NCI-H1048 (cell line): ENCODE measurements at regions not wholly inside any gene's neighbourhood (a gene's known extent, or its start where the extent isn't known, plus 50 kb on each side); places are given as distances from the start of the nearest gene placed in this dataset.
"Not testable (repeated sequence)": the region's sequence is repeated elsewhere in the genome, so short reads cannot be mapped to it uniquely, and the experiment has no call there.

Source experiments
- DNase-seq: peaks from one replicate; lab custom pipeline; 2025; lab: John Stamatoyannopoulos, UW

- DNase-seq: no peak
Measured at GRCh38 chr6:21710216-21710615, 116.7 kb downstream of the SOX4 start.

GRCh38 chr6:21710908-21711627 is 117.5 kb downstream of the SOX4 start:
- no peak for DNase-seq

GRCh38 chr6:21712213-21712612 is 118.7 kb downstream of the SOX4 start:
- DNase-seq: no peak

- no peak for DNase-seq
Measured at GRCh38 chr6:21713481-21713880, 119.9 kb downstream of the SOX4 start.

- no peak for DNase-seq
Measured at GRCh38 chr6:21715180-21715579, 121.6 kb downstream of the SOX4 start.

DNA sequence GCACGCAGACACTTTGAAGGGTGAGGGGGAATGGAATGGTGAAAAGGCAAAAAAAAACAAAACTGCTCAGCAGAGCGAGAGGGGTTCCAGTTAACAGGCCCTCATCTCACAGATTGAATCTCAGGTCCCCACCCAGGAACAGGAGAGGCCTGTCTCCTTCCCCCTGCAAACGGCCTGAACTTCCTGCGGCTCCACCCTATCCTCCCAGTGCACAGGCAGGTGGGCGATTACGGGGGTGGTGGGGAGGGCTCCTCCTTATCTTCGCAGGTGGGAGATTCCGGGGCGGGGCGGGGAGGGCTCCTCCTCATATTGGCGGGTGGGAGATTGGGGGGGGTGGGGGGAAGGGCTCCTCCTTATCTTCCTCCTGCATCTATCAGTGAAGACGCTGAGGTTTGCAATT is 129.0 kb downstream of the SOX4 start:
- DNase-seq: no peak

DNA sequence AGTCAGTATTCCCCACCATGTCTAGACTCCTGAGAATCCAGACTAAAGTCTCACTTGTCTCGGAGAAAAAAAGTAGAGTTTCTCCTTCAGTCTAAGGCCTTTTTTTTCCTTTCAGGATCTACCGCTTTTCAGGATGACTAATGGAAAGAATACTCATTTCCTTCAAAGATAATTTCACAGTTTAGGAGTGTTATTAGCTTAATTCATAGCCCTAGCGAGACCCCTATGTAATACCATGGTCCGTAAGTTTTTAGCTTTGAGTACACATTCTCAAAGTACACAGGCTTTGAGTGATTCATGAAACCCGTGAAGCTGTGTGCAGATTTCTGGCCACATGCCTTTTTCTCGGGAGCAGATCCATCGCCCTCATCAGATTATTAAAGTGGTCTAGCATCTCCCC is 133.1 kb downstream of the SOX4 start:
- DNase-seq: no peak

GRCh38 chr6:21728141-21728540 is 134.6 kb downstream of the SOX4 start:
- no peak for DNase-seq

DNA sequence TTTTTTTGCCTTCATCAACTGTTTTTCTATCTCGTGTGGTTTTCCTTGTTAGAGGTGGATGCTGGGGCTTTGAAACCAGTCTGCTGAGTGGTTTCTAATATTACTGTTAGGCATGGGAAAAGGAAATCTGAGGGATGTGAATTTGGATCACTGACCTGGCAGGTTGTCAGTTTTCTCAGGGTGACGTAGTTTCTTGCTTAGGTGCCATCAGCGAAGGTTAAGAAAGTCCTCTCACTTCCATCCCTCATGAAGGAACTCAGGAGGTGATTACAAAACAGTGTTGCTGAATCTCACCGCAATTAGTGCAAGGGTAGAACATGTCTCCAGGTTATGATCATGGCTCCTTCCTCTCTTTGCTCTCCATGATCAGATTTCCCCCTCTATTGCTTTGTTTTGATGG is 135.9 kb downstream of the SOX4 start:
- DNase-seq: no peak

DNA sequence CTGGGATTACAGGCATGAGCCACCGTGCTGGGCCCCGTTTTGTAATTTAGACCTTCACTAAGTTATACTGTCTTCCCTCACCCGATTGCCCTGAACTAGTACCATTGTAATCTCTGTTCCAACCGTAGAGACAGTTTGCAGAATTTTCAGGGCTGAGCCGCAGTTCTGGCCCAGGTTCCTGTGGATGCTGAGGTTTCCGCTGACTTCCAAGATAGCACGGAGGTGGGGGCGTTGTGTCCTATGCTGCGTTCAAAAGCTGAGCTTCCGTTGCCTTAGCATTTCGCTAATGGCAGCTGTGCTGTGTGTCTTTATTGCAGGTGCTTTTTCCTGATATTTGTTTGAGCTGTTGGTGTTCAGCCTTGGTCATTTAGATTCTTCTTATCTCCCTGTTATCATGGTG is 137.0 kb downstream of the SOX4 start:
- no peak for DNase-seq

DNA sequence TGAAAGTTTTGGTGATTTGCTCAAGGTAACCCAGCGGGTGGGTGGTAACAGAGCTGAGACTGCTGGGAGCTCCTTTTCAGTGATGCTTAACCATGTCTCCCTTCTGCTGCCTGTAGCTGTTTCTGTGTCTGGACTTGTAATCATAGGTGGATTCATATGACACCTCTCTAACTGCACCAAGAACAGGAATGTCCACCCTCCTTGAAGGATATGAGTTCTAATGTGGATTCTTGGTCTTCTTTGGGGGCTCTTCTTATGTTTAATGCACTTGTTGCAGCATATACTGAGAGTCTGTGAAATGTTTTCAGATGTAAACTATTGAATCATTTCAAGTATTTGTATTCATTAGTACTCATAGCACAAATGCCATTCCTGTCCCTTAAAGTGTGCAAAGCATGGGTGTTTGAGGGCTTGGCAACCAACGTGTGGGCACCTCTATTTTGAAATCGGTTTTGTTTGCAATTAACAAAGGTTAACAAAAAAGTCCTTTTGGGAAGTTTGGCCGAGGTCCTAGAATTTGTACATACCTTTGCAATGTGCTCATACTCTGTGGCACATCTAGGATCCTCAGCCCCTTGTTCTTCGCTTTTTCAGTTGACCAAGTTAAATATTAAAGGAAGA is 138.0 kb downstream of the SOX4 start:
- DNase-seq: no peak

- not testable (repeated sequence) for DNase-seq
Measured at GRCh38 chr6:21732032-21732730, 138.6 kb downstream of the SOX4 start.

DNA sequence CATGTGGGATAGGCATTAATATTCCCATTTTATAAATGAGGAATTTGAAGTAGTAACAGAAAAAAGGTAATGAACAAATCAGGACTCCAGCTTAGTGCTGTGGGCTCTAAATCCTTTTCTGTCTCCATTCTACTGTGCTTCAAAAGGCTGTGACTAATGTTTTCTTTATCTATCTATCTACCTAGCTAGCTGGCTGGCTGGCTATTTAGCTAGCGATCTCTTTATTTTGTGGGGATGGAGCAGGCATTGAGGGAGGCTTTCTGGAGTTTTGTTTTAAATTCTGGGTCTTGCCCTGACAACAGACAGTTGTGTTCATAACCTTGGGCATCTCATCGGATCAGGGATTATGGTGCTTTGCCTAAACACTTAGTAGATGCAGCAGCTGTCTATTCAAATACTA is 139.2 kb downstream of the SOX4 start:
- no peak for DNase-seq

GRCh38 chr6:21733311-21733710 is 139.8 kb downstream of the SOX4 start:
- no peak for DNase-seq

DNA sequence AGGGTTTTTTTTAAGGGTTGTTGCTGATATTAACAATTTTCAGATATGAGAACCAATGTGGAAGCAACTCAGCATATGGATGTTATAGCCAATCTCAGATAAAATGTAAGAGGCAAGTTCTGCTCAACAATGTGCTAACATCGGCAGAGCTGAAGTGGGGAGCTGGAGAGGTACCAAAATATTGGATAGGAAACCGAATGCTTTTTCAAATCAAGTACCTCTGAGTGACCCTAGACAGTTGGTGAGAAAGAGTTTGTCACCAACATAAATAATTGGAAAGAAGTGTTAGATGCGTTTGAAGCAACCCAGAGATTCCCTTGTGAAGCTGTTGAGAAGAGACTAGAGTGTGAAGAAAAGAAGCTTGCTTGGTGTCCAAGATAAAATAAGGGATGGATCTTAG is 140.7 kb downstream of the SOX4 start:
- no peak for DNase-seq

DNA sequence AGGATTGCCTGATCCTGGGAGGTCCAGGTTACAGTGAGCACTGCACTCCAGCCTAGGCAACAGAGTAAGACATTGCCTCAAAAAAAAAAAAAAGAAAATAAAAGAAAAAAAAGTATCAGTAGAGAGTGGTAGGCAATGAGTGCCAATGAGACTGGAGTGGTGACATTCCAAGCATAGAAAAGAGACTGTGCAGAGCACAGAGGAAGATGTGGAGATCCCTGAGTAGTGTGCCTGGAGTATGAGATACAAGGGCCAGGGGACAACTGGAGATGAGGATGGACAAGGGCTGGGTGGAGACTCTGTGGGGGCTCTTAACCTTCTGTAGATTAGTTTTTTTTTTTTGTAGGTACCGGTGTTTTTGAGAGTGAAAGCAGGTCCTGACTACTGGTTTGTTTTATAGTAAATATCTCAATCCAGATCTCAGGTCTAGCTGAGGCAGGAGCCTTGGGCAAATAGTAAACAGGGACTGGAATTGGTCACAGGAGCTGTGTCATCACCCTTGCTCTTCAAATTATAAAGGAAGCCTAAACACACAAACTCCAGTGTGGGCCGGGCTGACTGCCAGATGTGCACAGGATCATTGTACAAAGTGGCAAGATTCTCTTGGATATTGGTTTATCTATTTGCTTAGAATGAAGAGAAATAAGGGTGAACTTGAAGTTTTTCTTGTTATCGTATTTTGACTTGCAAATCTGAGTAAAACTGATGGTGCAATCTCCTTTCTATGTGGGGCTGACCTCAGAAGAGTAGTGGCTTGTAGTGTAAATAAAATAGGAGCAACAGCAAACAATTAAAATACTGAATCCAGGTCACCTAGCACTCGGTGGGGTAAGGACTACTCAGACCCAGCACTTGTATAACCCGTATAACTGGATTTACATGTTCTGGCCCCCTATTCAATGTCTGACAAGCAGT is 144.9 kb downstream of the SOX4 start:
- no peak for DNase-seq

GRCh38 chr6:21739241-21739640 is 145.7 kb downstream of the SOX4 start:
- DNase-seq: no peak

DNA sequence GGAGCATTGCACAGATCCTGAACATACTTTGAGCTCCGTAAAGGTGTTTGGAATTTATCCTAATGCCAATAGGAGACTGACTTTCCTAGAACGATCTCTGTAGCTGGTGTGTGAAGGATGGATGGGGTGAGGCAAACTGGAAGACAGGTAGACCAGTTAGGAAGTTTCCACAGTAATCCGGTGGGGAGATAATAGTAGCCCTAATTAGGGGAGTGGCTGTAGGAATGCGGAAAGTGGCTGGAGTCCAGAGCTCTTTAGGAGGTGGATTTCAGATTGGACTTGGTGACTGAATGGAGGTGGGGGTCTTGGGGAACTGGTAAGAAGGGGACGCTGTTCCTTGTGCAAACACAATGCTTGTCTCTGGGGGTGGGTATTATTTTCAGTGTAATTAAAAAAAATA is 146.3 kb downstream of the SOX4 start:
- DNase-seq: no peak

GRCh38 chr6:21740376-21741124 is 147.0 kb downstream of the SOX4 start:
- no peak for DNase-seq

DNA sequence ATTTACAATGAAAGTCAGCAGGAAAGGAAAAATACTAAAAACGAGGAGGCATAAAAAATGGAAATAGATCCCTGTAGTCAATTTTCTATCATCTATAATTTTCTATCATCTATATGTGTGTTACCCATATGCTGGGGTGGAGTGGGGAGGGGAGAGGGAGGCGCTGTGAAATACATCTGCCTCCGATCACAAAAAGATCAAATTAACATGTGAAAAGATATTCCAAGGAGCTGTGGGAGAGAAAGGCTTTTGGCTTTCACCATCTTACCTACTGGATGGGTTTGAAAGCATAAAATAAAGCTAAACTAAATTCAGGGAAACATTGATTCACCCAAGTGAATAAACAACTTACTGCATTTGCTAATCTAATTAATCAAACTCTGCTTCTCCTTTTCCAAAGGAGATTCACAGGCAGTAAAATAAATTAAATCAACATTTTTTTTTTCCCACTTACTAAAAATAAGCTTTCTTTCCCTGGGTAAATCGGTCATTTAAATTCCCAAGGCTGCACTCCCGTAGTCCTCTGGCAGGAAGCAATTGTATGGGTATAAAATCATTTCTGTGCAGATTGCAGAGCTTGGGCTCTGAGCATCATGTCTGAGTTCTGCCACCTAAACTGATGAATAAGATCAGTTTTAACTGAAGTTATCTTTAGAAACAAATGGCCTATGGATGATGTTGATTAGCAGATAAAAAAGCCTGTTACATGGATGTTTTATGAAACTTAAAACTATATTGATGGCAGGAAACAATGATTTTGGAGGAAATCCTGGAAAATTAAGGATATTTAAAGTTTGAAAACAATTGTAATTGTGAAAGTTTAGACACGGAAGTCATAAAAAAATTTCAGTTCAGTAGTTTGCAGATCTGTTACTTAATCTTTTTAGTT is 147.9 kb downstream of the SOX4 start:
- DNase-seq: no peak

DNA sequence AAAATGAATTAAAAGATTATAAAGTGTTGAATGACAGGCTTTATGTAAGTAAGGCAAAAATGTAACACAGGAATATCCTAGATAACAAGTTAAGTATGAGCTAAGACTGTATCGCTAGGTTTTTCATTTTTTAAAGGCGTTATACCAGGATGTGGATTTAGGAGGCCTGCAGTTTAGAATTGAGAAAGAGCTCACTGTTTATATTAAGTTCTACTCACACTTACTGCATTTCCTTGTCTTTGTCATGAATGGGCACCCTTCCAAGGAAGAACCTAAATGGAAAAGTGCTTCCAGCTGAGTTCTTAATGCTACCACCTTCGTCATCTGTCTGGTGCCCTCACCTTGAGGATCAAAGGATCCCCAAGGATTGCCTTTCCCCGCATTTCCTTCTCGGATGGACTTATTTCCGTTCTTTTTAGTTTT is 148.7 kb downstream of the SOX4 start:
- no peak for DNase-seq
